ENCODE measurements at regions not wholly inside any gene's neighbourhood (a gene's known extent, or its start where the extent isn't known, plus 50 kb on each side); places are given as distances from the start of the nearest gene placed in this dataset.

DNA sequence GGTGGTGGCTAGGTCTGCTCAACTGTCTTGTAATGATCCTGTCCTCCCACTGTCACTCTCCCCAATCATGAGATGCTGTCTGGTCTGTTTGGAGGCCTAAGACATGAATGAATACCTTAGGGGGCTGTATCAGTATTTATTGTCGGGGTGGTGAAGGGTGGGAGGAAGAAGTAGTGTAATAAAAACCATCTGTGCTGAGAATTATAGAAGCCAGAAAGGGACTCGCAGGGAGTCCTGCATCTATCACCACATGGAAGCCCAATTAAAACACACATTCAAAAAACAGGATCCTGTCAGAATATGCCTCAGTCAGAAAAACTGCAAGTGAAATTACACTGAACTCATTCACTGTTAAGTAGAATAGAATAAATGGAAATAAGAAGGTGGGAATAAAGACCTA is 1134.3 kb upstream of the C9orf72 start:
- Mint-ChIP-seq H3K4me3 (no peak overlapping the region), H3K9me3 (no peaks in the 10 kb centered on the region), H3K27ac (no peak overlapping the region), H3K36me3 (no peaks in the 10 kb centered on the region), H3K27me3 (ENCODE audit: insufficient read depth, low read depth) (peaks cover 2% of the 10 kb centered on the region), H3K4me1 (no peaks in the 10 kb centered on the region)
- DNase-seq (ENCODE audit: low spot score), result no peak
- no peaks in the 10 kb centered on the region for H4K20me1 ChIP-seq (ENCODE audit: low read depth)
- H3K4me3 ChIP-seq, result no peak overlapping the region
- no peaks in the 10 kb centered on the region for H3K4me1 ChIP-seq
- H3K4me2 ChIP-seq, result no peak overlapping the region
- H3K27ac ChIP-seq, result no peak overlapping the region
- no peak overlapping the region for H3K9ac ChIP-seq
- H3K27me3 ChIP-seq, result no peaks in the 10 kb centered on the region
- H3K79me2 ChIP-seq (ENCODE audit: low read depth), result no peaks in the 10 kb centered on the region
- TF ChIP-seq, protein P1, sequence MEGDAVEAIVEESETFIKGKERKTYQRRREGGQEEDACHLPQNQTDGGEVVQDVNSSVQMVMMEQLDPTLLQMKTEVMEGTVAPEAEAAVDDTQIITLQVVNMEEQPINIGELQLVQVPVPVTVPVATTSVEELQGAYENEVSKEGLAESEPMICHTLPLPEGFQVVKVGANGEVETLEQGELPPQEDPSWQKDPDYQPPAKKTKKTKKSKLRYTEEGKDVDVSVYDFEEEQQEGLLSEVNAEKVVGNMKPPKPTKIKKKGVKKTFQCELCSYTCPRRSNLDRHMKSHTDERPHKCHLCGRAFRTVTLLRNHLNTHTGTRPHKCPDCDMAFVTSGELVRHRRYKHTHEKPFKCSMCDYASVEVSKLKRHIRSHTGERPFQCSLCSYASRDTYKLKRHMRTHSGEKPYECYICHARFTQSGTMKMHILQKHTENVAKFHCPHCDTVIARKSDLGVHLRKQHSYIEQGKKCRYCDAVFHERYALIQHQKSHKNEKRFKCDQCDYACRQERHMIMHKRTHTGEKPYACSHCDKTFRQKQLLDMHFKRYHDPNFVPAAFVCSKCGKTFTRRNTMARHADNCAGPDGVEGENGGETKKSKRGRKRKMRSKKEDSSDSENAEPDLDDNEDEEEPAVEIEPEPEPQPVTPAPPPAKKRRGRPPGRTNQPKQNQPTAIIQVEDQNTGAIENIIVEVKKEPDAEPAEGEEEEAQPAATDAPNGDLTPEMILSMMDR (IDR thresholded peaks at IDR 0.05), result no peak
- TF ChIP-seq EZH2 (IDR thresholded peaks at IDR 0.05) (no peak), EZH2phosphoT487 (IDR thresholded peaks at IDR 0.05) (no peak)
- H3K36me3 ChIP-seq, result no peaks in the 10 kb centered on the region
- H2AFZ ChIP-seq (replicated peaks), result no peak overlapping the region
- H3K9me3 ChIP-seq (ENCODE audit: low read depth), result no peaks in the 10 kb centered on the region
- no peaks in the 10 kb centered on the region for H3F3A ChIP-seq (ENCODE audit: low read depth)

DNA sequence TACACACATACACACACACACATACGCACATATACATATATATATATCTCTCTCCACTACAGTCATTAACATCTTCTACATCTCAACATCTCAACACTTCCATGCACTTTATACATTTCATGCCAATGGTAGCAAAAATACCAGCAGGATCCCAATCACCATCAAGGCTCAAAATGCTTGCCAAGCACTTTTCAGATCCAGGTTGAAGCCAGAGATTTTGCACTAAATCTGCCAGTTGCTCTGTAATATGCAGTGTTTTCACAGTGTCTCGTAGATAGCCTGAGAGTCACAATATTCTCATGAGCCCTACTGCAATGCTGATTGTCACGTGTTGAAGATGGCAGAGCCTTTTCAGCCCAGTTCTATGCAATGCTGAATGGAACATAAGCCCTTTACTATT is 1140.9 kb upstream of the C9orf72 start:
- H3K27me3 ChIP-seq, result no peaks in the 10 kb centered on the region
- H3K36me3 ChIP-seq, result no peaks in the 10 kb centered on the region
- no peak overlapping the region for H2AFZ ChIP-seq (replicated peaks)
- no peaks in the 10 kb centered on the region for H3F3A ChIP-seq (ENCODE audit: low read depth)
- no peak for TF ChIP-seq EZH2 (IDR thresholded peaks at IDR 0.05)
- no peak for TF ChIP-seq EZH2phosphoT487 (IDR thresholded peaks at IDR 0.05)
- TF ChIP-seq, protein P1 (IDR thresholded peaks at IDR 0.05), result no peak
- Mint-ChIP-seq H3K4me3 (no peak overlapping the region), H3K27me3 (ENCODE audit: insufficient read depth, low read depth) (no peaks in the 10 kb centered on the region), H3K36me3 (no peaks in the 10 kb centered on the region), H3K9me3 (no peaks in the 10 kb centered on the region), H3K27ac (no peak overlapping the region), H3K4me1 (no peaks in the 10 kb centered on the region)
- H3K4me3 ChIP-seq, result no peak overlapping the region
- H3K79me2 ChIP-seq (ENCODE audit: low read depth), result no peaks in the 10 kb centered on the region
- H3K4me1 ChIP-seq, result peaks cover 5% of the 10 kb centered on the region
- no peak overlapping the region for H3K27ac ChIP-seq
- no peak overlapping the region for H3K9ac ChIP-seq
- H3K9me3 ChIP-seq (ENCODE audit: low read depth), result no peaks in the 10 kb centered on the region
- no peak overlapping the region for H3K4me2 ChIP-seq
- DNase-seq (ENCODE audit: low spot score), result no peak
- H4K20me1 ChIP-seq (ENCODE audit: low read depth), result no peaks in the 10 kb centered on the region

DNA sequence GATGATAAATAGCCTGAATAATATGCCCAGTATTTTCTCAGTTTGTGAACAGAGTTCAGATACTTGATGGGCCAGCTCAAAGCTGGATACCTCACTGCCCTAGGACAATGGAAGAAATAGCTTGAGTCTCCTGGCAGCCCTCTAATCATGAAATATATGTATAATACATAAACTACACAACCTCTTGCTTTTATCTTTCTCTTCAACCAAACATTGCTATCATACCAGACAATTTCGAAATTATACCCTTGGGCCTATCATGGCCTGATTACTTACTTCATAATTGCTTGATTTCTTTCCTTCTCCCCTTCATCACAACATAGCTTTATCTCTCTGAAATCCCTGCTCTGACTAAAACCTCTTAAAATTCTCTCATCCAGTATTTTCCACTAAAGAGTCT is 1144.9 kb upstream of the C9orf72 start:
- H3K9me3 Mint-ChIP-seq, result no peaks in the 10 kb centered on the region
- no peak overlapping the region for H3K4me2 ChIP-seq
- H3K27ac ChIP-seq, result no peak overlapping the region
- H3K4me3 ChIP-seq, result no peak overlapping the region
- H3K27ac Mint-ChIP-seq, result no peak overlapping the region
- H3K4me1 ChIP-seq, result peaks cover 5% of the 10 kb centered on the region
- H3K36me3 ChIP-seq, result no peaks in the 10 kb centered on the region
- no peak overlapping the region for H3K9ac ChIP-seq
- H2AFZ ChIP-seq (replicated peaks), result no peak overlapping the region
- H3K36me3 Mint-ChIP-seq, result no peaks in the 10 kb centered on the region
- H4K20me1 ChIP-seq (ENCODE audit: low read depth), result no peaks in the 10 kb centered on the region
- H3K27me3 ChIP-seq, result no peaks in the 10 kb centered on the region
- DNase-seq (ENCODE audit: low spot score), result no peak
- H3K9me3 ChIP-seq (ENCODE audit: low read depth), result no peaks in the 10 kb centered on the region
- H3K27me3 Mint-ChIP-seq (ENCODE audit: insufficient read depth, low read depth), result no peaks in the 10 kb centered on the region
- H3F3A ChIP-seq (ENCODE audit: low read depth), result no peaks in the 10 kb centered on the region
- no peaks in the 10 kb centered on the region for H3K4me1 Mint-ChIP-seq
- TF ChIP-seq EZH2phosphoT487 (IDR thresholded peaks at IDR 0.05), result no peak
- no peak for TF ChIP-seq EZH2 (IDR thresholded peaks at IDR 0.05)
- TF ChIP-seq, protein P1 (IDR thresholded peaks at IDR 0.05), result no peak
- no peak overlapping the region for H3K4me3 Mint-ChIP-seq
- H3K79me2 ChIP-seq (ENCODE audit: low read depth), result no peaks in the 10 kb centered on the region

DNA sequence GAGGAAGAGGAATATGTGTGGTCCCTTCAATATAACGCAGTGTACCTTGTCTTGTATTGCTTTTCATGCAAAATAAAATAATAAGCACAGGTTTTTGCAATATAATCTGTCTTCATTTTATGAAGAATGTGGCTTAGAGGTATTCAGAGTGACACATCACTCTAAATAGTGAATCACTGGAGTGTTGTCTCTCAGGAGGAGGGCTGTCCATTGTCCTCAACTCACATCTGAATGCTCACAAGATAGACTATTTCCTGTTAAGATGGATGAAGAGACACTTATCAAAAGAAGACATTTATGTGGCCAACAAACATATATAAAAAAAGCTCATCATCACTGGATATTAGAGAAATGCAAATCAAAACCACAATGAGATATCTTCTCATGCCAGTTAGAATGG is 1147.5 kb upstream of the C9orf72 start:
- no peaks in the 10 kb centered on the region for H3K79me2 ChIP-seq (ENCODE audit: low read depth)
- no peak overlapping the region for H3K9ac ChIP-seq
- no peak overlapping the region for H3K27ac ChIP-seq
- Mint-ChIP-seq H3K4me3 (no peak overlapping the region), H3K27ac (no peak overlapping the region), H3K27me3 (ENCODE audit: insufficient read depth, low read depth) (no peaks in the 10 kb centered on the region), H3K36me3 (no peaks in the 10 kb centered on the region), H3K9me3 (no peaks in the 10 kb centered on the region), H3K4me1 (no peaks in the 10 kb centered on the region)
- DNase-seq (ENCODE audit: low spot score), result no peak
- no peaks in the 10 kb centered on the region for H3K27me3 ChIP-seq
- H4K20me1 ChIP-seq (ENCODE audit: low read depth), result no peaks in the 10 kb centered on the region
- no peak overlapping the region for H3K4me2 ChIP-seq
- H3K9me3 ChIP-seq (ENCODE audit: low read depth), result no peaks in the 10 kb centered on the region
- peaks cover 5% of the 10 kb centered on the region for H3K4me1 ChIP-seq
- TF ChIP-seq EZH2phosphoT487 (IDR thresholded peaks at IDR 0.05) (no peak), EZH2 (IDR thresholded peaks at IDR 0.05) (no peak)
- TF ChIP-seq, protein P1 (IDR thresholded peaks at IDR 0.05), result no peak
- no peak overlapping the region for H3K4me3 ChIP-seq
- no peaks in the 10 kb centered on the region for H3K36me3 ChIP-seq
- no peaks in the 10 kb centered on the region for H3F3A ChIP-seq (ENCODE audit: low read depth)
- no peak overlapping the region for H2AFZ ChIP-seq (replicated peaks)

Data from neural progenitor cell (in vitro differentiated cells).